ENCODE measurements at regions not wholly inside any gene's neighbourhood (a gene's known extent, or its start where the extent isn't known, plus 50 kb on each side); places are given as distances from the start of the nearest gene placed in this dataset.

DNA sequence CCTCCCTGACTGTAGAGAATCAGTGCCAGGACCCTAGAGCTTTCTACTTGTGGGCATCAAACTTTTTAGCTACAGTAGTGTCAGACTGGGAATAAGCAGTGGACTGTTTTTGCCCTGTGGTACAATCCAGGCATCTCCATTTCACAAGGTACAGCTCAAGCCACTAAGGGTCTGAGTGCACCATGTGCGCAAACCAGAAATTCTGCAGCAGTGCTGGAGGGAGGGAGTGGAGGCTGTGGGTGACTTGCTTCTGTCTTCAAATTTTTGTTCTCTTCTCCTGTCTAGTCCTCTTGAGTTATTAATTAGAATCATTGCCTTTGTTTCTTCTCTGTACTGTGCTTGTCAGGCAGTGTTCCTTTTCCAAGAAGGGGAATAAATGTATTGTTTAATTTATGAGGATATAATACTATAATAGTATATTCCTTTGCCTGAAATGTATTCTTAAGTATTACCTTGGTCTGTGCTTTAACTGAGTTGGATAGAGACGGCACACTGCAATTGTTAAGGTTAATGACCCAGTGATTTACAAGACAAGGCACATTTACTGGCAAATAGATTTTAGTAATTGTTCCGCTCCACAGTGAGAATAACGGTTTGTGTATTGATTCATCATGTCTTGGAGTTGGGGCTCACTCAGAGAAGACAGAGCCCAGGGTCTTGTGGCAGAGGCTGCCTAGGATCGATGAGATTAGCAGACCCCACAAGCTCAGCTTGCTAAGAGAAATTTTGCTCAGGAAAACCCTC is 390.6 kb upstream of the CFAP20DC start:
- TF ChIP-seq, protein P1, sequence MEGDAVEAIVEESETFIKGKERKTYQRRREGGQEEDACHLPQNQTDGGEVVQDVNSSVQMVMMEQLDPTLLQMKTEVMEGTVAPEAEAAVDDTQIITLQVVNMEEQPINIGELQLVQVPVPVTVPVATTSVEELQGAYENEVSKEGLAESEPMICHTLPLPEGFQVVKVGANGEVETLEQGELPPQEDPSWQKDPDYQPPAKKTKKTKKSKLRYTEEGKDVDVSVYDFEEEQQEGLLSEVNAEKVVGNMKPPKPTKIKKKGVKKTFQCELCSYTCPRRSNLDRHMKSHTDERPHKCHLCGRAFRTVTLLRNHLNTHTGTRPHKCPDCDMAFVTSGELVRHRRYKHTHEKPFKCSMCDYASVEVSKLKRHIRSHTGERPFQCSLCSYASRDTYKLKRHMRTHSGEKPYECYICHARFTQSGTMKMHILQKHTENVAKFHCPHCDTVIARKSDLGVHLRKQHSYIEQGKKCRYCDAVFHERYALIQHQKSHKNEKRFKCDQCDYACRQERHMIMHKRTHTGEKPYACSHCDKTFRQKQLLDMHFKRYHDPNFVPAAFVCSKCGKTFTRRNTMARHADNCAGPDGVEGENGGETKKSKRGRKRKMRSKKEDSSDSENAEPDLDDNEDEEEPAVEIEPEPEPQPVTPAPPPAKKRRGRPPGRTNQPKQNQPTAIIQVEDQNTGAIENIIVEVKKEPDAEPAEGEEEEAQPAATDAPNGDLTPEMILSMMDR (IDR thresholded peaks at IDR 0.05) = no peak
- no peak for TF ChIP-seq POLR2A (IDR thresholded peaks at IDR 0.05)
